IPS-NIHi7 (cell line): ENCODE measurements at regions not wholly inside any gene's neighbourhood (a gene's known extent, or its start where the extent isn't known, plus 50 kb on each side); places are given as distances from the start of the nearest gene placed in this dataset.
A peak's percentile ranks its signal among the peaks of the same experiment; 100 is the strongest.

Source experiments
- DNase-seq: peaks from one replicate; pipeline ENCODE4 v3.0.0; 2012; ENCODE audit warnings: mixed read lengths; ENCODE audit errors: extremely low spot score

- no peak for DNase-seq
Observed at GRCh38 chr4:111701102-111701501, 444.2 kb upstream of the FAM241A start.

GRCh38 chr4:111707491-111707890, 437.8 kb upstream of the FAM241A start:
- no peak for DNase-seq

DNA sequence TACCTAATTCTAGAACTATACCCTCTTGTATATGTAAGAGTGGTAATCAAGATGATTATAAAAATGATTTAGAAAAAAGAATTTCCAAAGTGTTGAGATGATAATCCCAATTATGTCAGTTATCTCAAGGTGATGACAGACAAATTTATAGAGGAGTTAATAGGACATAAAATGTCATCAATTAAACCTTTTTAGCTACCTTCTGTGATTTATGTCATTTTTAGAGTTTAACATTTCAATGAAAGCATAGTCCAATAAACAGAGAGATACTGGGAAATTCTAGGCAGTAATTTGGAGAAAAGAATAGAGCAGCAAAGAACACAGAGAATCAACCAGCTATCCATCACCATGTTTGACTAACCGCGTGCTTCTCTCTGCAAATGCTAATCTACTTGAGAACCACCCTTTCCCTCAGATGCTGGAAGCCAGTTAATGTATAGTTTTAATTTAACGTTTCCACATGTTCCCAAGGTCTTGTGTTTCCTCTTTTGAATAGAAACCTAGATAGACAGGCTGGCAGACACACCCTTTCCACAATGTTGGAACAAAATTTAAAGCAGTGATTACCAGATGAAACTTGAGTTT, 433.1 kb upstream of the FAM241A start:
- DNase-seq: no peak

DNA sequence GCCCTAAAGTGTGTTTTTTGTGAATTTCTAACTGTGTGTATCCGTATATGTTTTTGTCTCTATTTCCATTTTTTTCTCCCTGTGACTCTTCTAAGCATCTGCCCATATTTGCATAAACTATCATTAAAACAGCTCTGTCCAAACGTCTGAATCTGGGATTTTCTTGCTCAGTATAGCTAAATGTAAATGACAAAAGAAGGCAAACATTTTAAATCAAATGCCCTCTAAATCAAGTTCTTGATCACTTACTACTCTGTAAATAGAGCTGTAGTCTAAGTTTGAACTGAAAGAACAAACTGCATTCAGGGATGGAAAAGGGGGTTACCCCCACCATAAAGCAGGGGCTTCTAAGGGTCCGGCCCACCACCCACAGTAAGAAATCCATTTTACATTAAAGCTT, 432.0 kb upstream of the FAM241A start:
- no peak for DNase-seq

DNA sequence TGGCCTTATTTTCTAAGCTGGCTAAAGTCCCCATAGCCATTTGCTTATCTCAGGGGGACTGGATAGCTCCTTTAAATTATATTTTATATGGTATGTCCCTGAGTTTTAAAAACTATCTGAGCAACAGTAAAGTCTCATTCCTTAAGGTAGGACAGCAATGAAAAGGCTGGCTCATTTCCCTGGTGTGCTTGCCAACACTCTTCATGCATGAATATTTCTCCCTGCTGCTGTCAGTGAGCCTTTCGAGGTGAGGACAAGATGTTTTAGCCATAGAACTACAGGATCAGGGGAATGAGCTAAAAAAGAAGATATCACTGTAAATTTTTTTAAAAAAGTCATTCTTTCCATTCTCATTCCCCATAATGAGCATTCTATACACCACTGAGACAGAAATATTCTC, 427.3 kb upstream of the FAM241A start:
- DNase-seq: no peak

DNA sequence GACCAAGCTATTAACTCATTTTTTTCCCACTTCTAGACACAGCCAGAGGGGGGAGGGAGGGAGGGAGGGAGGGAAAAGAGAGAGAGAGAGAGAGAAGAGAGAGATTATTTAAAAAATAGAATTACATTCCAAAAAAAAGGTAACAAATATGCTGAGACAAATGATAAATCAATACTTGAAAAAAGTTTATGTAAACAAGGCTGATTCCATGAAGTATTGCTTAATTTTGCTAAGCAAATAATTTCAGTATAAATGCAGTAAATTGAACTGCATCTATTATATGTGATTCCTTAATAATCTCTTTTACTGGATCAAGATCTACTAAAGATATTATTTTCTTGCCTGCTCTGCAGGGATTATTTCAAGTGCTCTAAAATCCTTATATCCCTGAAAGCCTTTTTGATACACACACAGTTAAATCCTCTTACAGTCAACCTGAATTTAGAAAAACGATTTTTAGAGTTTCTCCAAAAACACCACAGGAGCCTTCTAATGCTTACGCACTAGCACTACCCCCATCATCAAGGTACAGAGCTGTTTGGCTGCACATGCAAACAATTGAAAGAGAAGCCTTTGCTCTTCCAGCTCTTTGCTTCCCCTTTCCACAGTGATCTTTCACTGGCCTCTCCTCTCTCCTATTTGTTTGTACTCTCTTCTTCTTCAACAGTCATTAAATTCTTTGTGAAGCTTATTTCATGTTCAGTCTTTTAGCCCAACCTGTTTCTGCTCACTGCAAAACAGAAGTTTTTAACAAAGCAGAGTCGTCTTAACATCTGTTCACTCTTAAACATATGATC, 426.3 kb upstream of the FAM241A start:
- DNase-seq: no peak

GRCh38 chr4:111720866-111721265, 424.4 kb upstream of the FAM241A start:
- DNase-seq: no peak

GRCh38 chr4:111722213-111722720, 423.0 kb upstream of the FAM241A start:
- no peak for DNase-seq

- DNase-seq: no peak
Observed at GRCh38 chr4:111736516-111736915, 408.7 kb upstream of the FAM241A start.

- DNase-seq: no peak
Observed at GRCh38 chr4:111744847-111745246, 400.4 kb upstream of the FAM241A start.

GRCh38 chr4:111748157-111748556, 397.1 kb upstream of the FAM241A start:
- peak; percentile 16 for DNase-seq

DNA sequence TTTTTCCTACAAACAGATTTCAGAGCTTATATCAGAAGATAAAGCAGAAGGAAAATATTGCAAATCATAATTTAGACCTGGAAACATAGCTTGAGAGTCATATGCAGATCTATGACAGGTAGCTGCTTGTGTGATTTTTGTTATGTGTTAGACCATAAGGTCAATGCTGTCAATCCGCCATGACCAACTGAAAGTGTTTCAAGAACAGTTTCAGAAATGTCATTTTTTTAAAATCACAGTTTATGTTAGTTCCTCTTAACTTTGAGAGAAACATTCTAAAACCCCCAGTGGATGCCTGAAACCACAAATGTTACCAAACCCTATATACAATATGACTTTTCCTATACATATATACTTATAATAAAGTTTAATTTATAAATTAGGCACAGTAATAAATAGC, 391.3 kb upstream of the FAM241A start:
- DNase-seq: no peak

DNA sequence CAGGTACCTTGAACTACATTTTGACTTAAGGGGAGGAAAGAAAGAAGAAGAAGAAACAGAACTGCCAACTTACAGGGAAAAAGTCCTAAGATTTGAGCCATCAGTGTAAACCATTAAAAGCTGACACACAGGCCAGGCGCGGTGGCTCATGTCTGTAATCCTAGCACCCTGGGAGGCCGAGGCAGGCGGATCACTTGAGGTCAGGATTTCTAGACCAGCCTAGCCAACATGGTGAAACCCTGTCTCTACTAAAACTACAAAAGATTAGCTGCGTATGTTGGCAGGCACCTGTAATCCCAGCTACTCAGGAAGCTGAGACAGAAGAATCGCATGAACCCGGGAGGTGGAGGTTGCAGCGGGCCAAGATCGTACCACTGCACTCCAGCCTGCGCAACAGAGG, 389.7 kb upstream of the FAM241A start:
- DNase-seq: no peak

- DNase-seq: no peak
Observed at GRCh38 chr4:111761531-111761930, 383.7 kb upstream of the FAM241A start.

DNA sequence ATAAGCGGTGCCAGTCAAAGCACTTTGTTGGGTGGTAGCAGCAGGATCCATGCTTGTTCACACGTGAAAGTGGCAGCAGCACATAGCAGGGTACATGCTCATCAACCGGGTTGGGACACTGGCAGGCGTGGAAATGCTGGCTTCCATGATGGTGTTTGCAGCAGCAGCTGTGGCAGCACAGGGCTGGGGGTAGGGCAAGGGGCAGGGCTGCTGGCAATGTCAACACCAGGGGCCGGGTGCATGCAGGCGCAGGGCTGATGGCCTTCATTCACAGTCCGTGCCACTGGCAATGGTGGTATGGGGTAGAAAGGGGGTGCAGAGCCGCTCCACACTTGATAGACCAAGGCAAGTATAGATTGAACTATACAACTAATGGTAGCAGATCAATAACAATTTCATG, 374.7 kb upstream of the FAM241A start:
- no peak for DNase-seq

DNA sequence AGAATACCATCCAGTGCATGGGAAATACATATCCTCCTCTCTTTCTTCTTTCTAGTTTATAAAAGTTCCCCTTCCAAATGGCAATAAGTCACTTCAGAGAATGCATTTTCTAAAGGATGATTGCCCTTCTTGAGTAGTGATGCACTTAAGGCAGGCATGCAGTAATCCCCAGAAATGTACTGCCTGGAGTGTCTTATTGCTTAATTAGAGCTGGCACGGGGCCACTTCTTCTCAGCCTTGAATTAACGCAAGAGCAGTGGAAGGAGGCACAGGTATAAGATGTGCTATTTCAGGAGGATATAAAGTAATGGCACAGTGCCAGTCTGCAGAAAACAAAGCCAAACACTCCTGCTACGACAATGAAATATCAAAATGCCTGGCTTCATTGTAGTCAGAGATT, 371.4 kb upstream of the FAM241A start:
- no peak for DNase-seq

- DNase-seq: no peak
Observed at GRCh38 chr4:111775556-111776297, 369.5 kb upstream of the FAM241A start.

GRCh38 chr4:111776561-111776960, 368.7 kb upstream of the FAM241A start:
- DNase-seq: no peak

- peak; percentile 32 for DNase-seq
Observed at GRCh38 chr4:111778543-111778942, 366.7 kb upstream of the FAM241A start.

GRCh38 chr4:111780965-111781364, 364.3 kb upstream of the FAM241A start:
- no peak for DNase-seq

DNA sequence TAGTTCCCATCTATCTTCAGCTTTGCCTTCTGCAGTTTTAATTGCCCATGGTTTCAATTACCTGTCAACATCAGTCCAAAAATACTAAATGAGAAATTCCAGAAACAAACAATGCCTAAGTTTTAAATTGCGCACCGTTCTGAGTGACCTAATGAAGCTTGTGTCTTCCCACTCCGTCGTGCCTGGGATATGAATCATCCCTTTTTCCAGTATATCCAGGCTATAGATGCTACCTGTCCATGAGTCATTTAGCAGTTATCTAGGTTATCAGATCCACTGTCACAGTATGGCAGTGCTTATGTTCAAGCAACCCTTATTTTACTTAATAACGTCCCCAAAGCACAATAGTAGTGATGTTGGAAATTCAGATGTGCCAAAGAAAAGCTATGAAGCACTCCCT, 363.6 kb upstream of the FAM241A start:
- no peak for DNase-seq

- DNase-seq: peak; percentile 56
Observed at GRCh38 chr4:111788099-111788498, 357.2 kb upstream of the FAM241A start.
